Esophagus muscularis mucosa (tissue), 4 donors: ENCODE measurements at regions not wholly inside any gene's neighbourhood (a gene's known extent, or its start where the extent isn't known, plus 50 kb on each side); places are given as distances from the start of the nearest gene placed in this dataset.

Source experiments
- EP300 ChIP-seq: sonication (generic); formaldehyde crosslinking; IDR thresholded peaks from one replicate; pipeline ENCODE4 v1.6.1; 2017; ENCODE audit warnings: antibody characterized with exemption
- POLR2A ChIP-seq: fragments of 450-650 bp; IDR thresholded peaks from one replicate; pipeline ENCODE4 v1.6.1; 2017; ENCODE audit warnings: antibody characterized with exemption, moderate library complexity, mild to moderate bottlenecking, low read depth
- POLR2AphosphoS5 ChIP-seq, 2 donors: sonication (generic); formaldehyde crosslinking; IDR thresholded peaks; one replicate each; pipeline ENCODE4 v1.6.1; 2017; ENCODE audit warnings: antibody characterized with exemption in 2 of 2
- TF ChIP-seq, protein P1 (sequence below), 3 experiments: fragments of 200-600 bp in 2 of 3; fragments of 450-650 bp in 1 of 3; sonication (generic) in 2 of 3; IDR thresholded peaks; one replicate each; pipeline ENCODE4 v1.5.1; 2017 to 2019; ENCODE audit warnings: antibody characterized with exemption in 3 of 3, mild to moderate bottlenecking in 2 of 3, moderate library complexity in 1 of 3

DNA sequence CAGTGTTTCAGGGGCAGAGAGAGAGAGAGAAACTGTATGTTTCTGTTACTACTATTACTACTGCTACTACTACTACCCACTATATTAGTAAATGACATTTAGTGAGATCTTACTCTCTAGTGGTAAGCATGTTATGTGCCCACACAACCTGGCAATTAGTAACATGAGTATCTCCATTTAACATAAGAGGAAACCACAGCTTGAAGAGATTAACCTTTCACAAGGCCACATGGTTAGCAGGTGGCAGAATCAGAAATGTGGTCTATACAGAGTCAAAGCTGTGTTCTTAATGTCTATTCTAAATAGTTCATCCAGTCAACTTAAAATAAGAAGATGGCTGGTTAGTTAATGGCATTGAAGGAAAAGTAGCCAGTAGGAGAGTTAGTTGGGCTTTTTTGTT is 961.6 kb downstream of the MCTP2 start:
- TF ChIP-seq EP300 (no peak), POLR2A (no peak), POLR2AphosphoS5 (IDR thresholded peaks at IDR 0.05) (no peak)
- TF ChIP-seq, protein P1, sequence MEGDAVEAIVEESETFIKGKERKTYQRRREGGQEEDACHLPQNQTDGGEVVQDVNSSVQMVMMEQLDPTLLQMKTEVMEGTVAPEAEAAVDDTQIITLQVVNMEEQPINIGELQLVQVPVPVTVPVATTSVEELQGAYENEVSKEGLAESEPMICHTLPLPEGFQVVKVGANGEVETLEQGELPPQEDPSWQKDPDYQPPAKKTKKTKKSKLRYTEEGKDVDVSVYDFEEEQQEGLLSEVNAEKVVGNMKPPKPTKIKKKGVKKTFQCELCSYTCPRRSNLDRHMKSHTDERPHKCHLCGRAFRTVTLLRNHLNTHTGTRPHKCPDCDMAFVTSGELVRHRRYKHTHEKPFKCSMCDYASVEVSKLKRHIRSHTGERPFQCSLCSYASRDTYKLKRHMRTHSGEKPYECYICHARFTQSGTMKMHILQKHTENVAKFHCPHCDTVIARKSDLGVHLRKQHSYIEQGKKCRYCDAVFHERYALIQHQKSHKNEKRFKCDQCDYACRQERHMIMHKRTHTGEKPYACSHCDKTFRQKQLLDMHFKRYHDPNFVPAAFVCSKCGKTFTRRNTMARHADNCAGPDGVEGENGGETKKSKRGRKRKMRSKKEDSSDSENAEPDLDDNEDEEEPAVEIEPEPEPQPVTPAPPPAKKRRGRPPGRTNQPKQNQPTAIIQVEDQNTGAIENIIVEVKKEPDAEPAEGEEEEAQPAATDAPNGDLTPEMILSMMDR (IDR thresholded peaks at IDR 0.05): no peak
